H1 (cell line): ENCODE measurements at regions not wholly inside any gene's neighbourhood (a gene's known extent, or its start where the extent isn't known, plus 50 kb on each side); places are given as distances from the start of the nearest gene placed in this dataset.

Experiments
- CTCF ChIA-PET: fragments of 300-600 bp; sonication (Branson Sonifier 250); formaldehyde crosslinking; loops from one replicate; lab custom pipeline; 2021; ENCODE audit not compliant: partially characterized antibody; lab: Charles Lee
- POLR2A ChIA-PET: fragments of 300-600 bp; sonication (Branson Sonifier 250); formaldehyde crosslinking; loops from one replicate; lab custom pipeline; 2021; ENCODE audit warnings: inconsistent platforms; ENCODE audit not compliant: partially characterized antibody; lab: Charles Lee
- DNase-seq, 2 experiments: peaks; one replicate each; pipeline versions ENCODE4 v3.0.0 to v3.0.0-alpha.2; 2010 to 2022; ENCODE audit warnings: low spot score in 2 of 2, low read depth in 1 of 2, mixed read lengths in 1 of 2
- FAIRE-seq: peaks from 2 replicates; lab custom pipeline; 2011; peaks lifted over from hg19 to GRCh38; lab: Jason Lieb, UNC
- H2AFZ ChIP-seq: 2 replicates; pipeline ENCODE4 v1.8.1; 2012; ENCODE audit warnings: low read length, inconsistent platforms
- H2AK5ac ChIP-seq: 2 replicates; pipeline ENCODE4 v1.6.1; 2013; ENCODE audit warnings: low read depth, low read length
- H2BK120ac ChIP-seq: replicated peaks from 2 replicates; pipeline ENCODE3; 2013; ENCODE audit warnings: low read depth, low read length, inconsistent platforms
- H2BK12ac ChIP-seq: 2 replicates; pipeline ENCODE4 v1.6.1; 2013; ENCODE audit warnings: low read depth, low read length
- H2BK15ac ChIP-seq: 2 replicates; pipeline ENCODE4 v1.6.1; 2013; ENCODE audit warnings: low read length
- H2BK20ac ChIP-seq: 2 replicates; pipeline ENCODE4 v1.6.1; 2013; ENCODE audit warnings: low read length
- H2BK5ac ChIP-seq: 2 replicates; pipeline ENCODE4 v1.6.1; 2013; ENCODE audit warnings: low read depth, low read length
- H3K14ac ChIP-seq: 2 replicates; pipeline ENCODE4 v1.6.1; 2013; ENCODE audit warnings: inconsistent platforms; ENCODE audit not compliant: insufficient read length
- H3K18ac ChIP-seq: 2 replicates; pipeline ENCODE4 v1.6.1; 2013; ENCODE audit warnings: low read length; ENCODE audit errors: extremely low read depth
- H3K23ac ChIP-seq: 2 replicates; pipeline ENCODE4 v1.6.1; 2013; ENCODE audit warnings: inconsistent platforms; ENCODE audit not compliant: insufficient read length
- H3K23me2 ChIP-seq: 2 replicates; pipeline ENCODE4 v1.6.1; 2013; ENCODE audit warnings: low read depth, low read length
- H3K27ac ChIP-seq: 2 replicates; pipeline ENCODE4 v1.6.1; 2011; ENCODE audit warnings: low read depth, low read length, inconsistent platforms
- H3K27me3 ChIP-seq, 4 experiments: replicated peaks in 1 of 4; 1 replicate in 1 of 4; 2 replicates in 3 of 4; pipeline versions ENCODE4 v1.6.1 to v1.8.1; 2011 to 2013; ENCODE audit warnings: low read length in 3 of 4, mild to moderate bottlenecking in 3 of 4, inconsistent platforms in 2 of 4, mixed read lengths in 2 of 4, moderate library complexity in 1 of 4; ENCODE audit not compliant: control insufficient read depth in 3 of 4, insufficient read depth in 3 of 4; ENCODE audit errors: extremely low read depth in 1 of 4
- H3K36me3 ChIP-seq, 4 experiments: 2 replicates each; pipeline versions ENCODE4 v1.6.1 to v1.8.1; 2011 to 2013; ENCODE audit warnings: mild to moderate bottlenecking in 4 of 4, low read length in 3 of 4, moderate library complexity in 2 of 4, control low read depth in 1 of 4, inconsistent platforms in 1 of 4; ENCODE audit not compliant: insufficient read depth in 4 of 4, control insufficient read depth in 2 of 4
- H3K4ac ChIP-seq: replicated peaks from 2 replicates; pipeline ENCODE3; 2013; ENCODE audit warnings: low read length, low read depth, mixed read lengths, inconsistent platforms; ENCODE audit not compliant: insufficient read length
- H3K4me1 ChIP-seq, 4 experiments: replicated peaks in 1 of 4; 1 replicate in 1 of 4; 2 replicates in 3 of 4; pipeline versions ENCODE4 v1.6.1 to v1.8.1; 2011 to 2013; ENCODE audit warnings: low read length in 3 of 4, inconsistent platforms in 2 of 4, mixed read lengths in 1 of 4; ENCODE audit not compliant: insufficient read depth in 4 of 4, control insufficient read depth in 3 of 4
- H3K4me2 ChIP-seq, 2 experiments: 2 replicates each; pipeline versions ENCODE4 v1.6.1 to v1.8.1; 2011 to 2013; ENCODE audit warnings: low read depth in 2 of 2, low read length in 2 of 2, control low read depth in 1 of 2, inconsistent platforms in 1 of 2, mild to moderate bottlenecking in 1 of 2; ENCODE audit not compliant: insufficient read depth in 1 of 2
- H3K4me3 ChIP-seq, 4 experiments: fragments of 200-600, 300-600 bp in 1 of 4; sonication (generic), shearing (Covaris generic), sonication (Bioruptor Twin) in 1 of 4; 2 replicates each; pipeline versions ENCODE4 v1.5.1 to v1.8.1; 2011 to 2016; ENCODE audit warnings: low read length in 4 of 4, low read depth in 3 of 4, control low read depth in 2 of 4, inconsistent platforms in 2 of 4, mild to moderate bottlenecking in 2 of 4, mixed read lengths in 1 of 4, moderate library complexity in 1 of 4; ENCODE audit not compliant: insufficient read depth in 2 of 4; ENCODE audit errors: extremely low read depth in 1 of 4
- H3K56ac ChIP-seq: replicated peaks from 2 replicates; pipeline ENCODE3; 2013; ENCODE audit warnings: low read depth, mild to moderate bottlenecking, mixed read lengths, low read length, inconsistent platforms; ENCODE audit not compliant: insufficient read length
- H3K79me1 ChIP-seq: 2 replicates; pipeline ENCODE4 v1.6.1; 2013; ENCODE audit warnings: low read depth, low read length, control low read depth
- H3K79me2 ChIP-seq, 2 experiments: 2 replicates each; pipeline versions ENCODE4 v1.6.1 to v1.8.1; 2012 to 2013; ENCODE audit warnings: low read length in 2 of 2, mild to moderate bottlenecking in 2 of 2, inconsistent platforms in 1 of 2; ENCODE audit not compliant: insufficient read depth in 2 of 2, control insufficient read depth in 1 of 2
- H3K9ac ChIP-seq, 4 experiments: replicated peaks in 1 of 4; 1 replicate in 1 of 4; 2 replicates in 3 of 4; pipeline versions ENCODE4 v1.6.1 to v1.8.1; 2011 to 2013; ENCODE audit warnings: low read depth in 3 of 4, low read length in 3 of 4, control low read depth in 2 of 4, mild to moderate bottlenecking in 2 of 4, moderate library complexity in 2 of 4, inconsistent platforms in 1 of 4; ENCODE audit errors: extremely low read depth in 1 of 4
- H3K9me3 ChIP-seq, 2 experiments: 2 replicates each; pipeline versions ENCODE4 v1.6.1 to v1.8.1; 2012 to 2013; ENCODE audit warnings: mild to moderate bottlenecking in 2 of 2, moderate library complexity in 2 of 2, control low read depth in 1 of 2, inconsistent platforms in 1 of 2, low read depth in 1 of 2, low read length in 1 of 2, mixed read lengths in 1 of 2; ENCODE audit not compliant: insufficient read depth in 2 of 2
- H4K20me1 ChIP-seq, 2 experiments: replicated peaks in 1 of 2; 2 replicates each; pipeline versions ENCODE3 to v1.8.1; 2011 to 2013; ENCODE audit warnings: inconsistent platforms in 2 of 2, low read length in 2 of 2, mild to moderate bottlenecking in 1 of 2; ENCODE audit not compliant: insufficient read depth in 2 of 2, control insufficient read depth in 1 of 2
- H4K5ac ChIP-seq: 2 replicates; pipeline ENCODE4 v1.6.1; 2013; ENCODE audit warnings: low read length, low read depth, mixed read lengths, inconsistent platforms; ENCODE audit not compliant: insufficient read length
- H4K8ac ChIP-seq: 2 replicates; pipeline ENCODE4 v1.8.0; 2013; ENCODE audit warnings: mild to moderate bottlenecking, moderate library complexity, low read length, inconsistent platforms; ENCODE audit not compliant: insufficient read depth; ENCODE audit errors: extremely low read depth
- H4K91ac ChIP-seq: replicated peaks from 2 replicates; pipeline ENCODE3; 2013; ENCODE audit warnings: low read length, mixed read lengths, inconsistent platforms; ENCODE audit not compliant: insufficient read length
- ATF3 ChIP-seq: IDR thresholded peaks from 2 replicates; pipeline ENCODE4 v1.6.1; 2011; ENCODE audit warnings: low read depth, mild to moderate bottlenecking, low read length; ENCODE audit not compliant: insufficient read depth
- FOSL1 ChIP-seq: IDR thresholded peaks from 2 replicates; pipeline ENCODE4 v1.6.1; 2011; ENCODE audit warnings: mild to moderate bottlenecking, low read depth, low read length, moderate library complexity; ENCODE audit not compliant: insufficient read depth
- KDM5A ChIP-seq: fragments of 200-600 bp; IDR thresholded peaks from 2 replicates; pipeline ENCODE4 v1.7.1; 2012; ENCODE audit warnings: mild to moderate bottlenecking, low read length, inconsistent platforms, mixed read lengths
- MAX ChIP-seq: IDR thresholded peaks from 2 replicates; pipeline ENCODE4 v1.6.1; 2012; ENCODE audit warnings: inconsistent platforms
- NRF1 ChIP-seq: IDR thresholded peaks from 2 replicates; pipeline ENCODE4 v1.6.1; 2011; ENCODE audit warnings: mild to moderate bottlenecking, low read depth, low read length, improper control_type of control experiment
- POLR2A ChIP-seq, 2 experiments: IDR thresholded peaks; 1 replicate in 1 of 2; 2 replicates in 1 of 2; pipeline ENCODE4 v1.6.1; 2011; ENCODE audit warnings: low read depth in 2 of 2, low read length in 2 of 2, mild to moderate bottlenecking in 2 of 2; ENCODE audit errors: control extremely low read depth in 1 of 2
- POLR2AphosphoS5 ChIP-seq: IDR thresholded peaks from 2 replicates; pipeline ENCODE4 v1.6.1; 2011; ENCODE audit warnings: low read depth, low read length
- POU5F1 ChIP-seq: IDR thresholded peaks from 2 replicates; pipeline ENCODE4 v1.6.1; 2011; ENCODE audit warnings: low read depth, mild to moderate bottlenecking, low read length, moderate library complexity
- RNF2 ChIP-seq: fragments of 200-900, 300-1000 bp; sonication (generic); IDR thresholded peaks from 2 replicates; pipeline ENCODE4 v1.7.1; 2016; ENCODE audit warnings: borderline replicate concordance, low read depth, mild to moderate bottlenecking, antibody characterized with exemption, low read length; ENCODE audit not compliant: poor library complexity, severe bottlenecking; ENCODE audit errors: missing control alignments
- SIN3A ChIP-seq, 2 experiments: IDR thresholded peaks in 1 of 2; conservative IDR thresholded peaks in 1 of 2; 2 replicates each; pipeline ENCODE4 v1.6.1; 2011 to 2012; ENCODE audit warnings: low read length in 2 of 2, improper control_type of control experiment in 1 of 2, low read depth in 1 of 2, mild to moderate bottlenecking in 1 of 2
- SP1 ChIP-seq: IDR thresholded peaks from 2 replicates; pipeline ENCODE4 v1.6.1; 2011; ENCODE audit warnings: low read depth, low read length
- SP4 ChIP-seq: IDR thresholded peaks from 2 replicates; pipeline ENCODE4 v1.6.1; 2012; ENCODE audit warnings: low read length, inconsistent platforms
- WGBS, 2 experiments: shearing (Covaris generic) in 1 of 2; methylation state at CpG; one replicate each; pipeline versions ENCODE4 v1.1.6 to v1.1.7; 2013 to 2015; ENCODE audit warnings: low lambda C conversion rate in 2 of 2, mixed read lengths in 2 of 2, inconsistent platforms in 1 of 2, low coverage in 1 of 2, missing lambda C conversion rate in 1 of 2; ENCODE audit not compliant: insufficient replicate concordance in 2 of 2, insufficient coverage in 1 of 2, insufficient read length in 1 of 2; ENCODE audit errors: extremely low coverage in 1 of 2, missing lambda C conversion rate in 1 of 2; 5-methylcytosine and 5-hydroxymethylcytosine counted together
- TF ChIP-seq, protein P1 (sequence below): IDR thresholded peaks from 2 replicates; pipeline ENCODE4 v1.6.1; 2012; ENCODE audit warnings: inconsistent platforms

GRCh38 chr2:160820691-160821090, 327.1 kb upstream of the RBMS1 start:
- Histone ChIP-seq H2BK20ac (no peak overlapping the region), H3K23me2 (no peaks in the 10 kb centered on the region), H3K79me1 (no peaks in the 10 kb centered on the region), H2AFZ (peak overlapping the region; percentile 49; the same call in 1 of the 2 replicates), H2BK120ac (peak overlapping the region; percentile 43), H2BK5ac (no peak overlapping the region), H3K18ac (no peak overlapping the region), H3K9ac (no peak overlapping the region), H4K20me1 (no peaks in the 10 kb centered on the region), H3K36me3 (no peaks in the 10 kb centered on the region; a peak in 2 of 8 replicates), H3K56ac (no peak overlapping the region), H3K9me3 (0 out of 4 replicates have a peak, but pooled peaks cover 0 to 2% of the 10 kb centered on the region in 2 experiments), H4K91ac (no peak overlapping the region), H2AK5ac (no peak overlapping the region), H3K14ac (no peak overlapping the region), H2BK15ac (no peak overlapping the region), H3K4me3 (no peak overlapping the region), H3K23ac (no peak overlapping the region), H4K8ac (no peak overlapping the region), H3K27ac (no peak overlapping the region), H3K79me2 (no peaks in the 10 kb centered on the region), H3K4ac (no peak overlapping the region), H2BK12ac (no peak overlapping the region), H3K4me1 (no peaks in the 10 kb centered on the region), H3K27me3 (no peaks in the 10 kb centered on the region), H3K4me2 (no peak overlapping the region), H4K5ac (no peak overlapping the region)
- ChIA-PET CTCF (no interaction called here), POLR2A (no interaction called here)
- DNase-seq (no peak), FAIRE-seq (no peak)
- 86% methylated on average over 7 of the region's 7 CpGs; no CpG with 5 or more reads in 1 of the 2 experiments for WGBS, 2 experiments
- TF ChIP-seq RNF2 (no peak), FOSL1 (no peak), NRF1 (no peak), SIN3A (conservative IDR thresholded peaks at IDR 0.05 in 1 of 2, IDR thresholded peaks at IDR 0.05 in 1 of 2; ENCODE audit: low read depth in 1 of 2, low read length in 2 of 2) (no peak), SP4 (no peak), SP1 (no peak), ATF3 (no peak), POLR2AphosphoS5 (no peak), MAX (no peak), POLR2A (IDR thresholded peaks at IDR 0.05; ENCODE audit: control extremely low read depth in 1 of 2, low read depth in 2 of 2, low read length in 2 of 2) (no peak), POU5F1 (no peak), KDM5A (no peak)
- TF ChIP-seq, protein P1, sequence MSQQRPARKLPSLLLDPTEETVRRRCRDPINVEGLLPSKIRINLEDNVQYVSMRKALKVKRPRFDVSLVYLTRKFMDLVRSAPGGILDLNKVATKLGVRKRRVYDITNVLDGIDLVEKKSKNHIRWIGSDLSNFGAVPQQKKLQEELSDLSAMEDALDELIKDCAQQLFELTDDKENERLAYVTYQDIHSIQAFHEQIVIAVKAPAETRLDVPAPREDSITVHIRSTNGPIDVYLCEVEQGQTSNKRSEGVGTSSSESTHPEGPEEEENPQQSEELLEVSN, result no peak
